Stomach (tissue), 4 donors: ENCODE measurements at regions not wholly inside any gene's neighbourhood (a gene's known extent, or its start where the extent isn't known, plus 50 kb on each side); places are given as distances from the start of the nearest gene placed in this dataset.

Experiments
- CTCF ChIP-seq, 7 experiments: fragments of 450-650 bp in 4 of 7; fragments of 200-600 bp in 3 of 7; sonication (generic) in 3 of 7; IDR thresholded peaks; one replicate each; pipeline ENCODE4 v1.5.1; 2016 to 2019; ENCODE audit warnings: antibody characterized with exemption in 7 of 7, control low read depth in 2 of 7, mild to moderate bottlenecking in 1 of 7
- EP300 ChIP-seq: sonication (generic); formaldehyde crosslinking; IDR thresholded peaks from one replicate; pipeline ENCODE4 v1.6.1; 2017; ENCODE audit warnings: antibody characterized with exemption
- POLR2A ChIP-seq, 4 donors: fragments of 450-650 bp; IDR thresholded peaks; one replicate each; pipeline ENCODE4 v1.6.1; 2016; ENCODE audit warnings: antibody characterized with exemption in 4 of 4, control low read depth in 2 of 4, mild to moderate bottlenecking in 1 of 4, moderate library complexity in 1 of 4

DNA sequence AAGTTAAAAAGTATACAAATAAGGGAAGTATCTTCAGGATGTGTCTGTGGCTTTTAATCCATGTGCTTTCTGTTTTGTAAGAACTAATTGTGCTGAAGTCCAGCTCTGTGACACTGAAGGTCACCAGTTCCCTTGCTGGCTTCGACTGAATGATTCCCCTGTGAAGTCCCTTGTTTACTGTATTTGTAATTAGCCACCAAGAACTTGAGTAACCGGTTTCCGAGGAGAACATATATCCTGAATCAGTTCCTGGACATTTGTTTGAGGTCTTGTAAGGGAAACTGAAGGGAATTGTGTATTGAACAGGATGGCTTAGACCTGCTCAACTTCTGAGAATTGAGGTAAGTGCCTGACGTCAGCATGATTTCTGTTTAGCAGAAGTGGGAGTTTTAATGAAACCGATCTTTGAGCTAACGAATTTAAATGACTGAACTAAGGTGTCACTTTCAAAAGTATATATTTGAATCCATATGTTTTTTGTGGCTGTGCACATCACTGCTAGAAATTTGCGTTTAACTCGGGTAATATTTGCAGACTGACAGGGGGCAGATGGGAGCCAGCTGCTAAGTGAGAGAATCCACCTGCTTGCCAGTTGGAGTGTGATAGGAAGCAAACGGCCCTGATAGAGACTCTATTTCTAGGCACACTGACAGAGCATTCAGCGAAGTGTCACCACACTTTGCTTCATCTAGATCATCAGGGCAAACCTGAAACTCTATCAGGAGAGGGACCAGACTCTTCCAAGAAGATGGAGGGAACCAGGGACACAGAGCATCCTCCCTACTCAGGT, 530.0 kb downstream of the RFC3 start:
- TF ChIP-seq CTCF (IDR thresholded peaks at IDR 0.05) (no peak), POLR2A (IDR thresholded peaks at IDR 0.05) (no peak), EP300 (no peak)
